GM12878 (cell line): ENCODE measurements at regions not wholly inside any gene's neighbourhood (a gene's known extent, or its start where the extent isn't known, plus 50 kb on each side); places are given as distances from the start of the nearest gene placed in this dataset.

Experiments
- ATAC-seq: fragments of 200-7000 bp; cut with Tn5 transposase; 3 replicates; pipeline ENCODE4 v1.9.1; 2020; ENCODE audit warnings: mild to moderate bottlenecking, moderate library complexity
- BruUV-seq: library from RNA; stranded (reverse); fragments of 400-500 nt; replicated peaks from 2 replicates; lab custom pipeline; 2021; lab: Mats Ljungman, UMichigan
- CTCF ChIA-PET: fragments of 300-600 bp; sonication (Branson Sonifier 250); formaldehyde crosslinking; extraction: SDS; loops from one replicate; lab custom pipeline; 2021; ENCODE audit warnings: inconsistent platforms; lab: Yijun Ruan, JAX
- POLR2A ChIA-PET: fragments of 350-600 bp; formaldehyde crosslinking; extraction: SDS; loops from one replicate; lab custom pipeline; 2021; ENCODE audit warnings: inconsistent platforms; lab: Charles Lee
- RAD21 ChIA-PET: fragments of 300-600 bp; sonication (Branson Sonifier 250); formaldehyde crosslinking; loops from one replicate; lab custom pipeline; 2023; ENCODE audit warnings: antibody characterized with exemption; ENCODE audit not compliant: unreplicated experiment; lab: Charles Lee
- SMC1A ChIA-PET: fragments of 300-600 bp; sonication (Branson Sonifier 250); formaldehyde crosslinking; loops from one replicate; lab custom pipeline; 2023; ENCODE audit not compliant: unreplicated experiment, uncharacterized antibody; lab: Charles Lee
- DNase-seq: peaks from one replicate; pipeline ENCODE4 v3.0.0-alpha.2; 2011; ENCODE audit warnings: low read depth, low spot score
- FAIRE-seq: peaks from 3 replicates; lab custom pipeline; 2011; peaks lifted over from hg19 to GRCh38; lab: Jason Lieb, UNC
- H2AFZ ChIP-seq: 2 replicates; pipeline ENCODE4 v1.6.0; 2011; ENCODE audit warnings: low read depth, low read length, control low read depth; ENCODE audit not compliant: control insufficient read depth
- H3K27ac ChIP-seq: 2 replicates; pipeline ENCODE4 v1.5.1; 2011; ENCODE audit warnings: control low read depth; ENCODE audit not compliant: control insufficient read depth, insufficient read depth
- H3K27me3 ChIP-seq, 2 experiments: replicated peaks in 1 of 2; 2 replicates each; pipeline versions ENCODE4 v1.6.0 to v1.6.1; 2011; ENCODE audit warnings: low read length in 1 of 2; ENCODE audit not compliant: control insufficient read depth in 2 of 2, insufficient read depth in 2 of 2
- H3K36me3 ChIP-seq, 2 experiments: 2 replicates each; pipeline ENCODE4 v1.5.1; 2011; ENCODE audit warnings: low read length in 1 of 2; ENCODE audit not compliant: control insufficient read depth in 2 of 2, insufficient read depth in 2 of 2
- H3K4me1 ChIP-seq: 2 replicates; pipeline ENCODE4 v1.6.1; 2011; ENCODE audit warnings: mild to moderate bottlenecking, low read length, moderate library complexity, mixed read lengths; ENCODE audit not compliant: control insufficient read depth, insufficient read depth
- H3K4me2 ChIP-seq: 2 replicates; pipeline ENCODE4 v1.6.0; 2011; ENCODE audit warnings: control low read depth; ENCODE audit not compliant: control insufficient read depth, insufficient read depth
- H3K4me3 ChIP-seq: fragments of 200-600 bp; sonication (generic); 2 replicates; pipeline ENCODE4 v1.5.1; 2016
- H3K79me2 ChIP-seq: 2 replicates; pipeline ENCODE4 v1.6.0; 2011; ENCODE audit warnings: low read length; ENCODE audit not compliant: control insufficient read depth, insufficient read depth
- H3K9ac ChIP-seq: 2 replicates; pipeline ENCODE4 v1.8.0; 2011; ENCODE audit warnings: low read length, control low read depth, mixed read lengths; ENCODE audit not compliant: control insufficient read depth, insufficient read depth
- H3K9me3 ChIP-seq: replicated peaks from 3 replicates; pipeline ENCODE4 v1.5.1; 2011; ENCODE audit warnings: mild to moderate bottlenecking, low read length; ENCODE audit not compliant: control insufficient read depth, insufficient read depth
- H4K20me1 ChIP-seq: 2 replicates; pipeline ENCODE4 v1.6.0; 2011; ENCODE audit not compliant: control insufficient read depth, insufficient read depth
- CEBPB ChIP-seq, 2 experiments: fragments of 150-350 bp in 1 of 2; IDR thresholded peaks; 2 replicates each; pipeline ENCODE4 v1.6.1; 2012 to 2014; ENCODE audit warnings: low read depth in 2 of 2, low read length in 2 of 2, borderline replicate concordance in 1 of 2, inconsistent platforms in 1 of 2
- CHD1 ChIP-seq: IDR thresholded peaks from 2 replicates; pipeline ENCODE4 v1.6.1; 2012; ENCODE audit warnings: low read depth, low read length, improper control_type of control experiment
- GATAD2B ChIP-seq: fragments of 450-650 bp; conservative IDR thresholded peaks from 2 replicates; pipeline ENCODE4 v1.6.1; 2017; ENCODE audit warnings: low read depth, mild to moderate bottlenecking, moderate library complexity
- HDGF ChIP-seq: fragments of 450-650 bp; IDR thresholded peaks from 2 replicates; pipeline ENCODE4 v1.6.1; 2016; ENCODE audit warnings: antibody characterized with exemption
- IKZF2 ChIP-seq, 2 experiments: fragments of 450-650 bp; IDR thresholded peaks; 2 replicates each; pipeline ENCODE4 v1.6.1; 2017; ENCODE audit warnings: mild to moderate bottlenecking in 2 of 2, moderate library complexity in 2 of 2
- NFXL1 ChIP-seq: fragments of 450-650 bp; IDR thresholded peaks from 2 replicates; pipeline ENCODE4 v1.6.1; 2017; ENCODE audit warnings: antibody characterized with exemption, mild to moderate bottlenecking, borderline replicate concordance
- NR2C1 ChIP-seq: fragments of 450-650 bp; IDR thresholded peaks from 2 replicates; pipeline ENCODE4 v1.6.1; 2017; ENCODE audit warnings: antibody characterized with exemption, mild to moderate bottlenecking, moderate library complexity
- POLR2A ChIP-seq: IDR thresholded peaks from 2 replicates; pipeline ENCODE4 v1.6.1; 2011; ENCODE audit warnings: low read depth, mild to moderate bottlenecking, low read length
- RAD21 ChIP-seq: IDR thresholded peaks from 2 replicates; pipeline ENCODE4 v1.6.1; 2011; ENCODE audit warnings: mild to moderate bottlenecking, low read depth, low read length, moderate library complexity; ENCODE audit not compliant: insufficient read depth
- RAD51 ChIP-seq: fragments of 450-650 bp; IDR thresholded peaks from 2 replicates; pipeline ENCODE4 v1.6.1; 2016; ENCODE audit warnings: moderate library complexity, mild to moderate bottlenecking, inconsistent platforms
- TARDBP ChIP-seq: IDR thresholded peaks from 2 replicates; pipeline ENCODE4 v1.6.1; 2016; ENCODE audit warnings: borderline replicate concordance
- ZSCAN29 ChIP-seq: fragments of 450-650 bp; IDR thresholded peaks from 2 replicates; pipeline ENCODE4 v1.6.1; 2017; ENCODE audit warnings: mild to moderate bottlenecking, moderate library complexity
- ZZZ3 ChIP-seq: IDR thresholded peaks from 2 replicates; pipeline ENCODE4 v1.6.1; 2011; ENCODE audit warnings: low read depth; ENCODE audit not compliant: control insufficient read depth, insufficient read length
- WGBS: methylation state at CpG from one replicate; pipeline ENCODE4 v1.1.6; 2016; ENCODE audit warnings: low lambda C conversion rate; ENCODE audit not compliant: insufficient replicate concordance, insufficient coverage; ENCODE audit errors: missing lambda C conversion rate; 5-methylcytosine and 5-hydroxymethylcytosine counted together
- in situ Hi-C: fragments of 300-500 bp; cut with MboI; formaldehyde crosslinking; loops from 9 replicates; pipeline ENCODE4 v1.14.3; 2018; ENCODE audit warnings: mixed read lengths
- intact Hi-C: fragments of 100-400 bp; cut with micrococcal nuclease; formaldehyde crosslinking; loops from one replicate; pipeline ENCODE4 v1.14.2; 2022; ENCODE audit not compliant: unreplicated experiment
- TF ChIP-seq, protein P1 (sequence below): fragments of 450-650 bp; IDR thresholded peaks from 2 replicates; pipeline ENCODE4 v1.6.1; 2018; ENCODE audit warnings: borderline replicate concordance, mild to moderate bottlenecking; ENCODE audit not compliant: partially characterized antibody
- TF ChIP-seq, protein P2 (sequence below): IDR thresholded peaks from 2 replicates; pipeline ENCODE4 v1.6.1; 2012; ENCODE audit warnings: low read depth, low read length, improper control_type of control experiment

DNA sequence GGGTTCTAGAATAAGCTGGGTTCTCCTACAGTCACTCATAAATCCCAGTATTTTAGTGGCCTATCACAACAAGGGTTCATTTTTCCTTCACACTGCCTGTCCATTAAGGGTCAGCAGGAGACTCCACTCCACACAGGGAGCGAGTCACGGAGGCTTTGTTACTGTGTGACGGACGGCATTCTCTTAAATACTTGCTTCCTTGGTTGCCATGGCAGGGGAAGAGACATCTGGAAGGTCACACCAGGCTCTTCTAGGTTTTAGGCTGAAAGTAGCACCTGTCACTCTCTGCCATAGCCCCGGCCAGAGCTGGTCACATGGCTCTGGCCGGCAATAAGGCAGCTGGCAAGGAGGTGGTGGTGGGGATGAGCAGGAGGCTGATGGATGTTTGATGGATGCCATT lies 89.4 kb upstream of the ANKRD34C start:
- Histone ChIP-seq H3K27me3 (peaks cover 2 to 8% of the 10 kb centered on the region in 2 experiments; a peak in 3 of 4 replicates), H3K4me2 (no peak overlapping the region), H4K20me1 (no peaks in the 10 kb centered on the region), H3K4me3 (no peak overlapping the region), H2AFZ (no peak overlapping the region), H3K9me3 (no peaks in the 10 kb centered on the region), H3K4me1 (no peaks in the 10 kb centered on the region), H3K36me3 (no peaks in the 10 kb centered on the region), H3K79me2 (no peaks in the 10 kb centered on the region), H3K9ac (no peak overlapping the region), H3K27ac (no peak overlapping the region)
- no TSS peak for BruUV-seq
- TF ChIP-seq GATAD2B, result no peak
- intact Hi-C loops (no loop called here), in situ Hi-C loops (no loop called here)
- CTCF ChIA-PET, result interaction anchor here (1.4 to 2.9 kb wide), 3 partner anchors 8 to 165 kb away, joined by 6 to 14 read pairs (median 10); no protein-coding TSS in a partner anchor
- DNase-seq, result no peak
- WGBS, result 75% methylated on average over 6 of the region's 6 CpGs
- ATAC-seq, result no peak
- SMC1A ChIA-PET, result interaction anchor here (1.7 kb wide), 2 partner anchors 8 to 165 kb away, joined by 6 to 9 read pairs; no protein-coding TSS in a partner anchor
- FAIRE-seq, result no peak
- POLR2A ChIA-PET, result interaction anchor here (0.5 kb wide), 1 partner anchor 160 kb away, joined by 4 read pairs; no protein-coding TSS in a partner anchor
- RAD21 ChIA-PET, result interaction anchor here (1.1 to 2.1 kb wide), 2 partner anchors 9 to 165 kb away, joined by 6 to 12 read pairs; no protein-coding TSS in a partner anchor

DNA sequence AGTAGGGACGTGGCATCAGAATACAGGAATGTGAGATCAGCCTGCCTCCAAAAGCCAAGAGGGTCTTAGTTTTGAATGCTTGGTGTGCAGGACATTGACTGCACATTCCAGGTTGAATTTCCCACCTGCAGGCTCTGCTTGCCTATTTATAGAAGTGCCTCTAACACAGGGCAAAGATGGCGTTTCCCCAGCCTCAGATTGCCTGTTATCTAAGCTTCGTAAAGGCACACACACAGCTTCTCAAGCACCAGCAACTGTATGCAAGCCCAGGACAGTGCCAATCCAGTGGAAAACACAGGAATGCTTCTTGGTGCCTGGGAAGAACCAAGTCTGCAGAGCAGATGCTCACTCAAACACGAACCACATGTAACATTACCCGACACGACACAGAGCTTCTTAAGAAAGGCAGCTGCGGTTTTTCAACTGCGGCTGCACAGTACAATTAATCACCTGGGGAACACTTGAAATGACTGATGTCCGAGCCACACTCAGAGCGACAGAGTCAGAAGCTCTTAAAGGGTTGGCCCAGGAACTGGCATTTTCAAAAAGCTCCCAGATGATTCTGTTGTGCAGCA lies 90.0 kb upstream of the ANKRD34C start:
- no TSS peak for BruUV-seq
- Histone ChIP-seq H3K4me1 (no peaks in the 10 kb centered on the region), H4K20me1 (no peaks in the 10 kb centered on the region), H3K27ac (no peak overlapping the region), H3K27me3 (peaks cover 2 to 8% of the 10 kb centered on the region in 2 experiments; a peak in 3 of 4 replicates), H3K36me3 (no peaks in the 10 kb centered on the region), H3K79me2 (no peaks in the 10 kb centered on the region), H2AFZ (no peak overlapping the region), H3K9me3 (no peaks in the 10 kb centered on the region), H3K4me2 (no peak overlapping the region), H3K9ac (no peak overlapping the region), H3K4me3 (no peak overlapping the region)
- 40% methylated on average over 10 of the region's 10 CpGs for WGBS
- no peak for DNase-seq
- POLR2A ChIA-PET, result no interaction called here
- FAIRE-seq, result no peak
- SMC1A ChIA-PET, result interaction anchor here (1.7 kb wide), 2 partner anchors 8 to 165 kb away, joined by 6 to 9 read pairs; no protein-coding TSS in a partner anchor
- in situ Hi-C loops (no loop called here), intact Hi-C loops (no loop called here)
- CTCF ChIA-PET, result interaction anchor here (1.4 to 2.9 kb wide), 3 partner anchors 8 to 165 kb away, joined by 6 to 14 read pairs (median 10); no protein-coding TSS in a partner anchor
- RAD21 ChIA-PET, result interaction anchor here (2.1 kb wide), 1 partner anchor 8 kb away, joined by 12 read pairs; no protein-coding TSS in a partner anchor
- ATAC-seq, result no peak
- TF ChIP-seq RAD51 (no peak), TARDBP (no peak), CHD1 (no peak), CEBPB (IDR thresholded peaks at IDR 0.05; ENCODE audit: borderline replicate concordance in 1 of 2, low read depth in 2 of 2, low read length in 2 of 2) (no peak), HDGF (no peak), IKZF2 (IDR thresholded peaks at IDR 0.05) (no peak), NFXL1 (no peak), POLR2A (no peak), ZZZ3 (no peak), NR2C1 (no peak), RAD21 (no peak), ZSCAN29 (no peak)
- TF ChIP-seq, protein P1, sequence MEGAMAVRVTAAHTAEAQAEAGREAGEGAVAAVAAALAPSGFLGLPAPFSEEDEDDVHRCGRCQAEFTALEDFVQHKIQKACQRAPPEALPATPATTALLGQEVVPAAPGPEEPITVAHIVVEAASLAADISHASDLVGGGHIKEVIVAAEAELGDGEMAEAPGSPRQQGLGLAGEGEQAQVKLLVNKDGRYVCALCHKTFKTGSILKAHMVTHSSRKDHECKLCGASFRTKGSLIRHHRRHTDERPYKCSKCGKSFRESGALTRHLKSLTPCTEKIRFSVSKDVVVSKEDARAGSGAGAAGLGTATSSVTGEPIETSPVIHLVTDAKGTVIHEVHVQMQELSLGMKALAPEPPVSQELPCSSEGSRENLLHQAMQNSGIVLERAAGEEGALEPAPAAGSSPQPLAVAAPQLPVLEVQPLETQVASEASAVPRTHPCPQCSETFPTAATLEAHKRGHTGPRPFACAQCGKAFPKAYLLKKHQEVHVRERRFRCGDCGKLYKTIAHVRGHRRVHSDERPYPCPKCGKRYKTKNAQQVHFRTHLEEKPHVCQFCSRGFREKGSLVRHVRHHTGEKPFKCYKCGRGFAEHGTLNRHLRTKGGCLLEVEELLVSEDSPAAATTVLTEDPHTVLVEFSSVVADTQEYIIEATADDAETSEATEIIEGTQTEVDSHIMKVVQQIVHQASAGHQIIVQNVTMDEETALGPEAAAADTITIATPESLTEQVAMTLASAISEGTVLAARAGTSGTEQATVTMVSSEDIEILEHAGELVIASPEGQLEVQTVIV, result no peak
- TF ChIP-seq, protein P2, sequence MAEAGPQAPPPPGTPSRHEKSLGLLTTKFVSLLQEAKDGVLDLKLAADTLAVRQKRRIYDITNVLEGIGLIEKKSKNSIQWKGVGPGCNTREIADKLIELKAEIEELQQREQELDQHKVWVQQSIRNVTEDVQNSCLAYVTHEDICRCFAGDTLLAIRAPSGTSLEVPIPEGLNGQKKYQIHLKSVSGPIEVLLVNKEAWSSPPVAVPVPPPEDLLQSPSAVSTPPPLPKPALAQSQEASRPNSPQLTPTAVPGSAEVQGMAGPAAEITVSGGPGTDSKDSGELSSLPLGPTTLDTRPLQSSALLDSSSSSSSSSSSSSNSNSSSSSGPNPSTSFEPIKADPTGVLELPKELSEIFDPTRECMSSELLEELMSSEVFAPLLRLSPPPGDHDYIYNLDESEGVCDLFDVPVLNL, result no peak
